Vagina (tissue), 2 donors: ENCODE measurements at regions not wholly inside any gene's neighbourhood (a gene's known extent, or its start where the extent isn't known, plus 50 kb on each side); places are given as distances from the start of the nearest gene placed in this dataset.

Experiments used
- DNase-seq, 2 donors: peaks; one replicate each; pipeline ENCODE4 v3.0.0-alpha.2; 2017; ENCODE audit errors: extremely low spot score in 2 of 2
- H3K27ac ChIP-seq: fragments of 200-600 bp; sonication (generic); one replicate; pipeline ENCODE4 v1.5.1; 2019
- H3K27me3 ChIP-seq: fragments of 200-600 bp; sonication (generic); one replicate; pipeline ENCODE4 v1.5.1; 2019
- H3K36me3 ChIP-seq, 2 donors: fragments of 200-600 bp; sonication (generic); one replicate each; pipeline ENCODE4 v1.5.1; 2017 to 2019
- H3K4me1 ChIP-seq: fragments of 200-600 bp; sonication (generic); one replicate; pipeline ENCODE4 v1.5.1; 2019
- H3K4me3 ChIP-seq, 2 donors: fragments of 200-600 bp; sonication (generic); 1 replicate in 1 of 2; 2 replicates in 1 of 2; pipeline ENCODE4 v1.5.1; 2016 to 2019
- H3K9me3 ChIP-seq: fragments of 200-600 bp; sonication (generic); one replicate; pipeline ENCODE4 v1.5.1; 2019
- CTCF ChIP-seq, 3 experiments: fragments of 450-650 bp in 2 of 3; fragments of 200-600 bp in 1 of 3; sonication (generic) in 1 of 3; IDR thresholded peaks; one replicate each; pipeline ENCODE4 v1.5.1; 2017 to 2019; ENCODE audit warnings: antibody characterized with exemption in 3 of 3, mild to moderate bottlenecking in 2 of 3, moderate library complexity in 2 of 3
- POLR2A ChIP-seq, 2 donors: fragments of 450-650 bp; IDR thresholded peaks; one replicate each; pipeline ENCODE4 v1.6.1; 2017; ENCODE audit warnings: antibody characterized with exemption in 2 of 2, mild to moderate bottlenecking in 2 of 2, moderate library complexity in 2 of 2
- POLR2AphosphoS5 ChIP-seq, 2 donors: sonication (generic); formaldehyde crosslinking; IDR thresholded peaks; one replicate each; pipeline ENCODE4 v1.9.0; 2017; ENCODE audit warnings: antibody characterized with exemption in 2 of 2, mild to moderate bottlenecking in 2 of 2, low read depth in 1 of 2; ENCODE audit not compliant: insufficient read depth in 1 of 2
- intact Hi-C: fragments of 100-400 bp; cut with DNase I; formaldehyde crosslinking; loops from one replicate; pipeline ENCODE4 v1.15.1; 2023

DNA sequence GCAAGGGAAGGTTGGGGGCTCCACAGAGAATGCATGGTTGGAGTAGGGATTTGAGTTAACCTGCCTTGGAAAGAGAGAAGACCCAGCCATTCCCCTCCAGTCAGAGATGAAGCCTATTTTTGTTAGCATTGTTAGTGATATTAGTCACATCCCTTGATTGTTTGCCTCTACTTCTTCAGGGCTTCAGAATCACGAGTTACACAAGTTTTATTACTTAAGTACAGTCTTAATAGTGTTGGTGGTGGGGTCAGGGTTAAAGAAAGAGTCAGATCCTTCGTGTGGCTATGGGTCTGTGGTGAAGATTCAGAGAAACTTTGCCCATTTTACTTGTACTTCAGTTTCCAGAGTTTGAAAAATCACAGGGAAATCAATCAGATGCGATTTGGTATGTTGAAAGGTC, 363.1 kb downstream of the LRIG3 start:
- Histone ChIP-seq H3K27ac (no peak overlapping the region), H3K36me3 (no peaks in the 10 kb centered on the region), H3K4me3 (no peak overlapping the region), H3K27me3 (no peaks in the 10 kb centered on the region), H3K9me3 (no peaks in the 10 kb centered on the region), H3K4me1 (no peaks in the 10 kb centered on the region)
- intact Hi-C loops = no loop called here
- TF ChIP-seq CTCF (IDR thresholded peaks at IDR 0.05) = no peak
- no peak for TF ChIP-seq POLR2A (IDR thresholded peaks at IDR 0.05)
- no peak for TF ChIP-seq POLR2AphosphoS5 (IDR thresholded peaks at IDR 0.05; ENCODE audit: insufficient read depth in 1 of 2, low read depth in 1 of 2)
- DNase-seq = no peak

- Histone ChIP-seq H3K9me3 (no peaks in the 10 kb centered on the region), H3K4me3 (no peak overlapping the region), H3K27ac (no peak overlapping the region), H3K4me1 (no peaks in the 10 kb centered on the region), H3K36me3 (no peaks in the 10 kb centered on the region), H3K27me3 (no peaks in the 10 kb centered on the region)
- DNase-seq = no peak
- intact Hi-C loops = no loop called here
- no peak for TF ChIP-seq POLR2A (IDR thresholded peaks at IDR 0.05)
- no peak for TF ChIP-seq POLR2AphosphoS5 (IDR thresholded peaks at IDR 0.05; ENCODE audit: insufficient read depth in 1 of 2, low read depth in 1 of 2)
- TF ChIP-seq CTCF (IDR thresholded peaks at IDR 0.05) = no peak
These were observed 362.6 kb downstream of the LRIG3 start for GRCh38 chr12:58557661-58558060.

DNA sequence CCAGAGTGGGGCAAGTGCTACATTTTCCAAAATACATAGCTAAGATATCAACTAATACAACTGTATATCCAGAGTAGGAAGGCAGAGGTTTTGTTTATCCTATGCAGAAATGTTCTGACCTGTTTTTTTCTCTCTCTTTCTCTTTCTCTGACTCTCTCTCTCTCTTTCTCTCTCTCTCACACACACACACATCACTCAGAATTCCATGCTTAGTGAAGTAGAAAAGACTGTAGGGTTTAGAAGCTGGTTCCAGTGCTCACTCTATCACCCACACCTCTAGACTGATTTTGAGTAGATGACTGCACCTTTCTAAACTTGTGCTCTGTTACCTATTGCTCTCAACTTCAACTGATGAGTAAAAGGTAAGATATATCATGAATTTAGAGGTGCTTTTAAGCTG, 356.7 kb downstream of the LRIG3 start:
- TF ChIP-seq POLR2AphosphoS5 (IDR thresholded peaks at IDR 0.05; ENCODE audit: insufficient read depth in 1 of 2, low read depth in 1 of 2) (no peak), POLR2A (IDR thresholded peaks at IDR 0.05) (no peak), CTCF (IDR thresholded peaks at IDR 0.05) (no peak)
- no peak overlapping the region for H3K4me3 ChIP-seq
- no peak for DNase-seq
- no peaks in the 10 kb centered on the region for H3K9me3 ChIP-seq
- intact Hi-C loops = no loop called here
- no peaks in the 10 kb centered on the region for H3K27me3 ChIP-seq
- no peaks in the 10 kb centered on the region for H3K4me1 ChIP-seq
- H3K36me3 ChIP-seq = no peaks in the 10 kb centered on the region
- no peak overlapping the region for H3K27ac ChIP-seq

DNA sequence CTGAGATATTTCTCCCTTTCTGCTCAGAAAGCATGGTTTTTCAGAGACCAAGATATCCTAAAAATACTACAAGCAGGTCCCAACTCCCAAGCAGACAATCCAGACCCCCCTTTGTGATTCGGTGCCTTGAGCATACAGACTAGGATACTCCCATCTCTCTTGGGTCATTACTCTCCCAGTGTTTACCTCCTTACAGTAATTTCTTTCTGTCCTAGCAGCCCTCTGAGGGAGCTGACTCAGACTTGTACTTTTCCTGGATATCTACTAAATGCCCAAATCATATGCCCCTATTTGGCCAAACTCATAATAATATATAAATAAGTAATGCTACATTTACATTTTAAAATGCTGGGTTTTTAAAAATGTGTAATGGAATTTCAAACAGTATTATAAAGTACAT, 355.6 kb downstream of the LRIG3 start:
- H3K4me1 ChIP-seq = no peaks in the 10 kb centered on the region
- H3K9me3 ChIP-seq = no peaks in the 10 kb centered on the region
- DNase-seq = no peak
- no peak for TF ChIP-seq POLR2A (IDR thresholded peaks at IDR 0.05)
- no peak for TF ChIP-seq POLR2AphosphoS5 (IDR thresholded peaks at IDR 0.05; ENCODE audit: insufficient read depth in 1 of 2, low read depth in 1 of 2)
- no peak for TF ChIP-seq CTCF (IDR thresholded peaks at IDR 0.05)
- H3K27ac ChIP-seq = no peak overlapping the region
- H3K4me3 ChIP-seq = no peak overlapping the region
- no peaks in the 10 kb centered on the region for H3K36me3 ChIP-seq
- H3K27me3 ChIP-seq = no peaks in the 10 kb centered on the region
- intact Hi-C loops = no loop called here

DNA sequence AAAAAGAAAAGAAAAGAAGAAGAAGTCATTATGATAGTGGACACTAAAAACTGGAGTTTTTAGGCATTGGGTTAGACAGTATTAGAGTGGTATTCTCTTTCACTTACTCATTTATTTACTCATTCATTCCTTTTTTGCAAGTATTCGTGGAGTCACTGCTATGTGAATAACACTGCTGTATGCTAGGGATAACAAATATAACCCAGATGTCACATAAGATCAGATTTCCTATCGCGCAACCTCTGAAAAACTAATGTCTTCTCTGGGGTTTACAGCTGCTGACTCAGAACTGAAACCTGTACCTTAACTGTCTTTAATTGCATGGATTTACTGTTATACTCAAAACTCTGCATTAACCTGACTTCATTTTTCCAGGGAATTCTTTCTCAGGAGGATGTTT, 353.7 kb downstream of the LRIG3 start:
- intact Hi-C loops = no loop called here

More for the DNA sequence above, 353.7 kb downstream of the LRIG3 start:
- TF ChIP-seq CTCF (IDR thresholded peaks at IDR 0.05) = no peak
- TF ChIP-seq POLR2AphosphoS5 (IDR thresholded peaks at IDR 0.05; ENCODE audit: insufficient read depth in 1 of 2, low read depth in 1 of 2) = no peak
- H3K9me3 ChIP-seq = no peaks in the 10 kb centered on the region
- no peaks in the 10 kb centered on the region for H3K4me1 ChIP-seq
- DNase-seq = no peak
- no peak overlapping the region for H3K27ac ChIP-seq
- H3K27me3 ChIP-seq = no peaks in the 10 kb centered on the region
- no peak overlapping the region for H3K4me3 ChIP-seq
- no peaks in the 10 kb centered on the region for H3K36me3 ChIP-seq
